Hepatocyte (in vitro differentiated cells): ENCODE measurements at regions not wholly inside any gene's neighbourhood (a gene's known extent, or its start where the extent isn't known, plus 50 kb on each side); places are given as distances from the start of the nearest gene placed in this dataset.
"Not testable (repeated sequence)": the region's sequence is repeated elsewhere in the genome, so short reads cannot be mapped to it uniquely, and the experiment has no call there.

Source experiments
- CTCF ChIP-seq: fragments of 200-600 bp; sonication (generic); IDR thresholded peaks from 2 replicates; pipeline ENCODE4 v1.5.1; 2016; ENCODE audit warnings: antibody characterized with exemption, mild to moderate bottlenecking; ENCODE audit not compliant: poor library complexity
- EZH2 ChIP-seq: fragments of 200-600 bp; sonication (generic); IDR thresholded peaks from 2 replicates; pipeline ENCODE4 v1.6.1; 2016; ENCODE audit warnings: antibody characterized with exemption, mild to moderate bottlenecking, borderline replicate concordance

GRCh38 chr15:98089352-98089751 is 128.8 kb downstream of the ARRDC4 start:
- not testable (repeated sequence) for TF ChIP-seq EZH2, CTCF
